ENCODE measurements at regions not wholly inside any gene's neighbourhood (a gene's known extent, or its start where the extent isn't known, plus 50 kb on each side); places are given as distances from the start of the nearest gene placed in this dataset.

DNA sequence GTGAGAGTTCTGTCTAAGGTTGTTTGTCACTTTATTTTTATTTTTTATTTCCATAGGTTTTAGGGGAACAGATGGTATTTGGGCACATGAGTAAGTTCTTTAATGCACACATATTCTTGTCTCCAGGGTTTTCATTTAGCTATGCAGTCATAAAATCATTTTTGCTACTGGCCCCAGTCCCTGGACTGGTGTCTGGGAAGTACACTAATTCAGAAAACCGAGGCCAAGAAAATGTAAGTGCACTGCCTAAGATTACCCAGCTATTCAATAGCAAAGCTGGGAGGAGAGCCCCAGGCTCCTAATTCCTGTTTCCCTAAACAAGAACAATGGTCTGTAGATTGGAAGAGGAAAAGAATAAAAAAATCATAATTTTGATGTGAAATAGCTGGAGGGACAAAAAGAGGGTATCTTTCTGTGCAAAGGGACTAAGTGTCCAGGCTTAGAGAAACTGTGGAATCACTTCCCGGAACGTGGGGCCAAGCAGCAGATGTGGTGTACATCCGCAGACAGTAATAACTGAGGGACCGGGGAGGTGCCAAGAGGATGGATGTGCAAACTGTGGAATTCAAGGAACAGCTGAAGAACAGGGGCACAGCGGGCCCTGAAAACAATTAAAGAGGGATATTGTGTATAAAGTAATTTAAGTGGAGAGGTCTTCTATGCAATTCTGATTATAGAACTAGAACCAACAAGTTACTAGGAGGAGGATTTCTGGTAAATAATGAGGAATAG, 236.3 kb downstream of the ACKR3 start:
- no peak for DNase-seq

DNA sequence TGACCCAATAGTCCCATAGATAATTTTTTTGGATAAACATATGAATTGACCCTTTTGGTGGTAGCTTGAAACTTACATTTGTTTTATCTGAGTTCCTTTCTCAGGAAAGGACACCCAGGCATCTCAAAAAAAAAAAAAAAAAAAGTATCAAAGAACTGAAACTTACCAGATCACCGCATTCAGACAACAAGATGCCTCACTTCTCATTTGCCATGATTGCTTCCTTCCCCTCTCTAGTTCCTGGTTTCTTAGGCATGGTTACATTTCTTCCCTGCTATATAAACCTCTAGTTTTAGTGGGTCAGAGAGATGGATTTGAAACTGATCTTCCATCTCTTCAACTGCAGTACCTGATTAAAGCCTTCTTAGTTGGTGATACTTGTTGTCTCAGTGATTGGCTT, 240.1 kb downstream of the ACKR3 start:
- no peak for DNase-seq

DNA sequence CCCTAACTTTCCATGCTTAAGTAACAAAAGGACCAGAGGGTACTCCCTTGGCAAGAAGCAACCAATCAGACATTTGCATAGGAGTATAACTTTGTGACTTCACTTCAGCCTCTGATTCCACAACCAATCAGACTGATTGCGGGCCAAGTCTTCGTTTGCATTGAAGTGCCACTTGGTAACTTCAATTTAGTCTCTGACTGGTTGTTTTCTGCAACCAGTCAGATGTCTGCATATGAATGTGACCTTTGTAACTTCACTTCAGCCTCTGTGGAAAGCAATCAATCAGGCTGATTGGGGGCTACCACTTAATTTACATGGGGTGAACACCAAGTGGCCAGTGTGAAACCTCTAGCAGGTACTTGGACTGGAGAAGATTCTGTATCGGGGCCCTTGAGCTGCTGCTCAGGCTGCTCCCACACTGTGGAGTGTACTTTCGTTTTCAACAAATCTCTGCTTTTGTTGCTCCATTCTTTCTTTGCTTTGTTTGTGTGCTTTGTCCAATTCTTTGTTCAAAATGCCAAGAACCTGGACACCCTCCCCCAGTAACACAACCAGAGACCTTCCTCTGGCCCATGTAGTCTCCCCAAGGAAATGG, 241.5 kb downstream of the ACKR3 start:
- DNase-seq, result no peak

DNA sequence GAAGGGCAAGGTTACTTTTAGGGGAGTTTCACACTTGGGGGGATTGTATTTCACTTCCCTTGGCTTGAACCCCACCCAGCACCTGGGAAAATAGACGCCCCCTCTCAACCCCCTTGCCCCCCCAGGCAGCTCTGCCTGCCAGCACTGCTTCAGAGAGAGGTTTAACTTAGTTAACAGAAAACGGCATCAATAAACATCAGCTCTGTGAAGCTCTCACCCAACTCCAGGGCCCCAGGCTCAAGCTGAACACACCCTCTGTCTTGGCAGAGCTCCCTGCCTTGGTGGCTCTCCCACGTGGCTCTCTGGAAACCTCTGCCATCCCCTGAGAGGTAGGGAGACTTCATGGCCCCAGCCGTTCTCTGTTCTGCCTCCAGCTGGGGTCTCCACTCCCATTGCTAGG, 244.1 kb downstream of the ACKR3 start:
- DNase-seq, result no peak

DNA sequence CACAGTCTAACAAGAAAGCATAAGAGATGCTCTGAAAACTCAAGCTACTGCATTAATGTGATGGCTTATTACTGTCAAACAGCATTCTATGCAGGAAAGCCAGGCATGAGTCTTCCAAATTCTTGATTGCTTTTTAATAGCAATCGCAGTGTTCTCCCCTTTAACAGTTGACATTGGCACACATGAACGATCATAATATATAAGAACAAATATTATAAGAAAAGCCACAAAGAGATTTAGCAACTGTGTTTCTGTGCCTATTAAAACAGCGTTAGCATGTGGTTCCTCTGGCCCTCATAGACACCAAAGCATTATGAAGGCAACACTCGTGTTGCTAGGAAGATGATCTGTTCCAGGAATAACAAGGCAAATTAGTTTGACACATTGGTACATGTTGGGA, 245.0 kb downstream of the ACKR3 start:
- DNase-seq, result no peak

DNA sequence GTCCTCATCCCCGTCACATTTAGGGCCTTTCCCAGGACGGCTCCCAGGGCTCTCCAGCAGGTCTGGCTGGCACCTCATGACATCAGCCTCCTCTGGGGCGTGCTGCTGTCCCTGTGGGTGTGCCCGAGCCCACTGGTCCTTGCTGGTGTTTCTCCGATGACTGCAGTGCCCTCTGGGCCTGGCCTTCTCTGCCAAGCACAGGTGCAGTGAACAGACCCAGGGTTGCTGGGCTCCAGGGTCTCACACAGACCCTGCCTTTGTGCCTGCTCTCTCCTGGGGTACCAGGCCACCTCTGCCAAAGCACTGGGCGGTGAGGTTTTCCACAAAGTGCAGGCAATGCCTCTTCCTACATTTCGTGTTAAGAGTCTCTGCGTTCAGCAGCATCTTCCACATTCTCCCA, 246.1 kb downstream of the ACKR3 start:
- no peak for DNase-seq

DNA sequence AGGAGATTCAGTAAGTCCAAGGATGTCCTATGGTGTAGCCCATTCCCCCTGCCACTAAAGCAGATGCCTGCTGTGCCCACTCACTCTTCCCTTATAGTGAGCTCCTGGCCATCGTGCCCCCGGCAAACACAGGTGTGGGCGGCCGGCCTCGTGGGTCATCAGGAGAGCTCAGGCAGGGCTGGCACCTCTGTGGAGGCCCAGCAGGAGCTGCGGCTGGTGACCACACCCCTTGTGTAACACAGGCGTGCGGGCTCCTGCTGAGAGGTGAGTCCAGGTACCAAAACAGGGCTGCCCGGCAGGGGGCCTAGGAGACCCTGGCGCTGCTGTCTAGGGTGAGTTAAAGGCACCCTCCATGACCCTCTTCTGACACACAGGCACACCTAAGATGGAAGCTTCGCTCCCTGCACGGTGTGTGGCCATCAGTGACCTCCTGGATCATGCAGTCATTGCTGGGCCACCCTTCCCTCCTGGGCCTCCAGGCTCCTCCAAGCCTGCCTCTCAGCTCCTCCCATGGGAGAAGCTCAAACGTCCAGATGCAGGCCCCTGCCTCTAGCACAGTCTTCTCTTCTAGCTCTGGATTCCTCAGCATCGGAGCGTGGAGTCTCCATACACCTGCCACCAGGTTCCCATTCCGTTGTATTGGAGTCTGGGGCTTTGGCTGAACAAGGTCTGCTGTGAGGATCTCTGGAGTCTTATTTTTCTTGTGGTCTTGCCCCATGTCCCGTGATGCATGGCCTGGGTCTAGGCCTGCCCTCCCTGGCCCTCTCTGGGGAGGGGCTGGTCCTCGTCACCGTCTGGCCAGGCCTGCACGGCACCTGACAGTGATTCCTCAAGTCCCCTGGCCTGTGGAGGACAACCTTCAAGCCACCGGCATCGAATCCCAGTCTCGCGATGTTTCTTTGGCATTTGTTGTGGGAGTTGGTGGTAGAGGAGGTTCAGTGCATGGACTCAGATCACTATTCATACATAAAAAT, 246.9 kb downstream of the ACKR3 start:
- no peak for DNase-seq

DNA sequence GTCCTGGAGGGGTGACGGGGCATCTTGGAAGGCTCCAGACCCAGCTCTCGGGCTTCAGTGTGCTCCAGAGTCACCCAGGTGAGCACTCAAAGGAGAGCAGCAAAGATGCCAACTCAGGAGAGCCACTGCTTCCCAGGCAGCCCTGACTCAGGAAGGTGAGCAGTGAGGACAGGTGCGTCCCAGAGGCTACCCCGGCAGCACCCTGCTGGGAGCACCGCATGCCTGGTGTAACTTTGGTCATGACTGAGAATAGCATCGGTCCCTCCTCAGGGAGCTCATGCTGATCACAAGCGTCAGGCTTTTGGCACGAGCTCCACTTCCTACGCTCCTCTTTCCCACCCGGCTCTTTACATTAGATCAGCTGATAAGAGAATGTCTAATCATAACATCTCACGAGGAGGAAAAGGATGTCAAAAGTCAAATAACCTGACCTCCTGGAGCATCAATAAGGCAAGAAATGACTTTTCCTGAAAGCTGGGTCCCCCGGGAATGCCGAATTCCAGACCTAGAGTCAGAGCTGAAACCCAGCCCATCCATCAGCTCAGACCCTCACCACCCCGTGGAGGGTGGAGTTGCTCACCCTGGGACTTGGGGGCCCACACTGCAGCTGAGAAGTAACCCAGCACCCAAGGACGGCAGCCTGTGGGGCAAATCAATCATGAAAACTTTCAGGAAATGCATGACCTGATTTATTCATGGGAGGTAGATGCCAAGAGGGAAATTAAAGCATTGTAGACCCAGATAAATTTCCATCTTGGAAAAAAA, 248.8 kb downstream of the ACKR3 start:
- DNase-seq, result no peak

DNA sequence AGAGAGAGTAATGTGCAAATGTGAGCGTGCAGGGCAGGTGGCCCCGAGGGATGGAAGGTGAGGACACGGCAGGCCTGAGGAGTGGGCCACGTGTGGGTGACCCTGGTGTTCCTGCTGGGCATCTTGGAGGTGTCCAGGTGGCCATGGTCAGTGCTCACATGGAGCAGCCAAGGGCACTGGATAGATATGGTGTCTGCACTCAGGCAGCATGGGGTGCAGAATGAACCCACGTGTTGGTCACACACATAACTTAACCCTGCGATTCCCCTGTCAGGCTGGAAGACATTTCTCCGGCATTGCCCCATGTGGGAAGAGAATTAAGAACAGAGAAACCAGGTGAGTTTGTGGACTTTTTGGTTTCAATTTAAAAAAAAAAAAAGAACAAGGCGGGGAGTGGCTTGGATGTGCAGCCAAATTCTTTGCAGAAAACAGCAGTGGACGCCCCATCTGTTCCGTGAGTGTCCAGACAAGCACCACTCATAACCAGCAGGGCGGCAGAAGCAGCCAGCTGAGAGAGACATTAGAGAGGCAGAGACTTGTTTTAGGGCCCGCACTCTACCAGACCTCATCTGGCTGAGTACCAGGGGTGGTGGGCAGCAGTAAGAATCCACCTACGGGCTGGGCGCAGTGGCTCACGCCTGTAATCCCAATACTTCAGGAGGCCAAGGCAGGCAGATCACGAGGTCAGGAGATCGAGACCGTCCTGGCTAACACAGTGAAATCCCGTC, 249.8 kb downstream of the ACKR3 start:
- no peak for DNase-seq

DNA sequence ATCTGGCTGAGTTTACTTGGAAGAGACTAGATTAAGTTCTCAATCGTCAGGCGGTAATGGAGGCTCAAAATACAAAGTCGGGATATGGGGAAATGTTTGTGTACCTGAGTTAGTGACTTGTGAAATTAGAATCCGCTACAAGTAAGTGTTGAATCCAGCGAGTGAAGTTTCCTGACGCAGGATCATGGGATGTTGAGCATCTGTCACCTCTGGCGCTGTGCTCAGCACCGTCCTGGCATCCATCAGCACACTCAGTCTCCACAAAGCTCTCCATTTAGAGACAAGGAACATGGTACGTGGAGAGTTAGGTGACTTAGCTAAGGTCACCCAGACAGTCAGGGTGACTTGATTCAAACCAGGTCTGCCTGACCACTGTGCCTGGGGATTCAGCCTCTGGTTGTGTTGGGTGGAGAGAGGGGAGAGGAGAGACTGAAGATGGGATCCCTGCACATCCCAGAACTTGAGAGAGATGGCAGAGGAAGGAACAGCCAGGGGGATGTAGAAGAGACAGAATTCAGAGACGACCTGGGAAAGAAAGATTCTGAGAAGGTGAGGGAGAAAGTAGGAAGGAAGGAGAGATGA, 251.2 kb downstream of the ACKR3 start:
- no peak for DNase-seq

DNA sequence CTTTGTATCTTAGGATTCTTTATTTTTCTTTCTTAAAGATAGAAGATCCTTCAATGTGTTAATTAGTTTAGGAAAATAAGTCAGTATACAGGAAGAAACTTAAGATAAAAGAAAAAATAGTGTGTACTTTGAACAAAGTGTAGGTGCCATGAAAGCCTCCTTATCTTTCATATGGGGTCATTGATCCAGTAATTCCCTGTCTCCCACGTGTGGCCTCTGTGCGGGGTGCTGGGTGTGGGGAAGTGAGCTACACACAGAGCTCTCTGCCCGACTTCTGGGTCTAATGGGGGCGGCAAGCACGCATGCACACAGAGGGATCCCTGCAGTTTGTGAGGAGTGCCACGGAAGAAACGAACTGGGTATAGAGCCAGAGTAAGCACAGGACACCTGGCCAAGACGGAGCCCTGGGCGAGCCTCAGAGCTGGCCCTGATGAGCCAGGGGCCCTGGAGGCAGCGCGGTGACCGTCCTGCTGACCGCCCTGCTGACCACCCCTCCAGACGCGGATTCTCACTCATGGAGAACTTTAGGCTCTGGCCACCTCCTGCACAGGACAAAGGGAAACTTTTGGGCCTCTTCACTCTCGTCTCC, 253.5 kb downstream of the ACKR3 start:
- no peak for DNase-seq

DNA sequence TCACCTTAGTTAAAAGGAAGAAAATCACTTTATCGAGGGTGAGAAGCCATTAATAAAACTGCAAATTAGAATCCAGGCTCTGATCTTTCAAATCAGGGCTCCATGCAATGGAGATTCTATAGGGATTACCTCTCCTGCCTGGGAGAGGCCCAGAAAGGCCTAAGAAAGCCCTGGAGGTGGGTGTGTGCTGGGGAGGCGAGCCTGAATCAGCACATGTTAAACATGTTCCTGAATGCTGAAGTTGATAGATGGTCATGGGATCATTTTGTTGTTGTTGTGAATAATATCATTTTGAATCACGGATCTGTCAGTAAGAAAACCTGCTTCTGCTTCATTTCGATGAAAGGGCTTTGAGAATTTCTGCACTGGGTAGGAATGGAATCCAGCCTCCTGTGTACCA, 254.3 kb downstream of the ACKR3 start:
- DNase-seq, result no peak

DNA sequence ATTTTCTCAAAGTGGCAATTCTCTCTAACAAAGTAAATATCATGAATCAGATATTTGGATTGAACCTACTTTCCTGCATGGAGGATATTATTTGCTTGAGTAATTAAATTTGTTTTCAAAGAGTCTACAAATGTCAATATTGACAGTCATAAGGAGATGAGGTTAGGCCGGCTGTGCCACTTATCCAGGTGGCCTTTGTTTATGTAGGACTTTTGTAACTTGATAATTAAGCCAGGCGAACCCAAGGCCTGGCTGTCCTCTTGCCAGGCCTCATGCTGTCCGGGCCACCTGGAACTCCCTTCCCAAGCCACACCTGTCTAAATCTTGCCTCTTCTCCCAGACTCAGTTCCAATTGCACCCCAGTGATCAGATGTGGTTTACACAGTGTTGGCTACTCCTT, 255.2 kb downstream of the ACKR3 start:
- DNase-seq, result no peak

DNA sequence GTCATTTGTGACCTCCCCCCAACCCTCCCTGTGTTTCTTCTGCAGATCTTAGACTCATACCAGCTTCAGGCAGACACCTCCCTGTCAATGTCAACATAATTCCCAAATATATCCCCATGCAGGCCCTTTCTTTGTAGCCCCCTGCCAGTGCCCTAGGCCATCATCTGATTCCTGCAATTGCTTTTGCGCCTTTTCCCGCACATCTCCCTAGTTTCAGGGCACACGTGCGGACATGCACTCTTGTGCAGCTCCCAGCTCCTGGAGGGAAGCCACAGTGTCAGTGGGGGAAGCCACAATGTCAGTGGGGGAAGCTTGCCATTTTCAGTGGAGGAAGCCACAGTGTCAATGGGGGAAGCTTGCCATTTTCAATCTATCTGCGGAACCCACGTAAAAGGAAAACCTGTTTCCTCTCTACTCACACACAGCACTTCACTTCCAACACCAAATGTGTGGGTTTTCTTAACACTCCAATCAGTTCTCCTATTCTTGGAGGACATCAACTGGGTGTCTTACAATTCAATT, 256.4 kb downstream of the ACKR3 start:
- DNase-seq, result no peak

DNA sequence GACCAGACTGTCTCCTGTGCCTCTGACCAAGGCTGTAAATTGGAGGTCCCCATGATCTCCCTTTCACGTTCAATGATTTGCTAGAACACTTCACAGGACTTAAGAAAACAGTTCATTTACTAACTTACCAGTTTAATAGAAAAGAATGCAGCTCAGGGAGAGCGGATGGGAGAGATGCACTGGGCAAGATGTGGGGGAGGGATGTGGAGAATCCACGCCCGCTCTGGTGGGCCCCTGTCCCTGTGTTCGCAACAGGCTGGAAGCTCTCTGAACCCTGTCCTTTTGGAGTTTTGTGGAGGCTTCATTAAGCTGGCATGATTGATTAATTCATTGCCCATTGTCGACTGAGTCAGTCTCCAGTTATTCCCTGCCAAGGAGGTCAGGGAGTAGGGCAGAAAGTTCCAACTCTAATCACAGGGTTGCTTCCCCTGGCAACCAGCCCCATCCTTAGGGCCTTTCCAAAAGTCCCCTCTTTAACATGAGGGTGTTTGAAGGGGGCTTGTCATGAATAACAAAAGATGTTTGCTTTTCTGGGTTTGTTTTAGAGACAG, 257.1 kb downstream of the ACKR3 start:
- no peak for DNase-seq

DNA sequence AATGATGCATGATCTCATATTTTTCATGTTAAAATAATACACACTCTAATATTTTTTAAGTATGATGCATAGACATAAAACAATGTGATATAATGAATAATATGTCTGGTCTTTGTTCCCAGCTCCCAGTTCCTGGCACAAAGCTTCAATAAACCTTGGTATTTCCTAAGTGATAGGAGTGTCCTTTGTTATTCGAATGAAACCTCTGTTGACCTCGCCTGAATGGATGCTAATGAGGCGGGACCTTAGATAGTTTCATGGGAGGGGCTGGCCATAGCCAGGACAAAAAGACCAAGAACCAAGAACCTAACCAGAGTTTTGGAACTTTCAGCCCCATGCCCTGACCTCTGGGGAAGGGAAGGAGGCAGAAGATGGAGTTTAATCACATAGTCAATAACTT, 257.7 kb upstream of the COPS8 start:
- no peak for DNase-seq

DNA sequence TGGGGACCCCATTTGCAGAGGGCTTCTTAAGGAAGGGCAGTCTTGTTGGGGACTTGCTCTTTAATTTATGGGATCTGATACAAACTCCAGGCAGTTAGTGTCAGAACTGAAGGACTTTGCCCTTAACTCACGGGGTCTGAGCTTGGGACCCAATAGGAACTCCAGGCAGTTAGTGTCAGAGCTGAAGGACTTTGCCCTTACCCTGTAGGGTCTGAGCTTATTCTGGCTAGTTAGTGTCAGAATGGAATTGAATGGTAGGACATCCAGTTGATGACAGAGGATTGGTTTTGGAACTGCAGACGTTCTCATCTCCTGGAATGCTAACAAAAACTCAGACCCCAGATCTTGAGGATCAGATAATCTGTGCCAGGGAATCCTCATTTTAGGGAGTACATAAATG, 256.9 kb upstream of the COPS8 start:
- DNase-seq, result no peak

DNA sequence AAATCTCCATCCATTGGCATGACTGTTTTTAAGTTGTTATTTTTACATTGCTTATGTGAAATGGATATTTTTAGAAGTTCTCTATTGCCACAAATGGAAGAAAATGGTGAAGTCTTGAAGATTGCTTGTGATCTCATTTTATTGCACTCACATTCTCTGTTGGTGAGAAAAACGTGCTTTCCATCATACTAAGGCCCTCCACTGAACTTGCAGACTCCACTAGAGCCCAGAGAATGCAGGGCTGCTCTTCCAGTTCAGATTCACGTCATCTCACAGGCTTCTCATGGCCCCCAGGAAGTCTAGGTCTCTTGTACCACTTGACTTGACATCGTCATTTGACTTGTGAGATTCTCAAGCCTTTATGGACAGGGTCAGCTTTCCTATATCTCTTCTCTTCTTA, 254.8 kb upstream of the COPS8 start:
- DNase-seq, result no peak

DNA sequence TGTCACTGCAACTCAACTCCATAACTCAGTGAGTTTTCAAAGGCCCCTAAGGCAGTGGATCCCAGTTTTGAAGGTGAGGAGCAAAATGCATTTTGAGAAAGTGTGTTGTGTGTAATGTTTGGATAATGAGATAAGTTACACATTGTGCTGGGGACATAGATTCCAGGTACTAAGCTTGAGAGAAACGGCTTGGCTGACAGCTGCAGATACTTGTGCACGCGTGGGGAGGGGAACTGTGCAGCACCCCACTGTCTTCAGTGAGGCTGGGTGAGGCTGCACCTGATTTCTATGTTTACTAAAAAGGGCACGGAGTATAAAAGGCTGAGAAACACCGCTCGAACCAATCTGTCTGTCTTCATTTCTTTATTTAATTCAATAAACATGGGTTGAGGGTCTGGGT, 254.0 kb upstream of the COPS8 start:
- no peak for DNase-seq

DNA sequence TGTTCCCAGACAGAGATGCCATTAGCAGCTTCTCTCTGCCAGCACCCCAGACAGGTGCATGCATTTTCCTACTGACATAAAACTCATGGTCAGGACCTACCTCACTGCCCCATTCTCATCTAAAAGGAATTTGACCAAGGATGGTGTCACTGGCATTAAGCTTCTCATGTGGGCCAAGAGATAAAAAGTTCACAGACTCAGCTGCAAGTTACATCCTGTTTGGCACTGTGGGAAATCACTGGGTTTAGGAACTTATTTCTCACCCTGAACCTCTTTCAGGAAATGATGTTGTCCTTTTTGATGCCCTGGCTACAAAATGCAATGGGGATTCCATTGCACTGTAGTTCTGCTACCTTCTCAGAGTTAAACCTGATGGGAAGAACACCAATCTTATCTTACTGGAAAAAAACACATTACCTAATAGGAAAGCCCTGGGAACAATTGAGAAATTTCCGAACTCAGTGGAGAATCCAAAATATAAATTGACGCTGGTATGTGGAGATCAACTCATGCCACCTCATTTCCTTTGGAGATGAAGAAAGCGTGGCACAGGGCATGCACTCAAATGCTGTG, 252.1 kb upstream of the COPS8 start:
- DNase-seq, result no peak

DNA sequence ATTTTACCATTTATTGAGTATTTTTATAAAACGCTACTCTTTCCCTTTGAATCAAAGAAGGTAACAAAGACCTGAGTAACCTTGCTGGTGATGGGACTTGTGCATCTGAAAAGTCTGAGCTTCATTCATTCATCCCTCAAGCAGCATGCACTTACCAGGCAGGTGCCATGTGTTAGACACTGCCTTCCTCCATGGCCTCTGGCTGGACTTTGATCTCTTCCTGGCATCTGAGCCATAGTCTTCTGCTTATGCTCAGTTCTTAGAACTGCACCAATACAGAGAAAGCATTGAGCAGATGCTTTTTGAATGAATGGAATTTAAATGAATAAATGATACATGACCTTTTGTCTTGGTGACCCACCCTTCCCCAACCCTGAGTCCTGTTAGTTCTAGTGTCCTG, 251.4 kb upstream of the COPS8 start:
- DNase-seq, result no peak

Measured in activated CD4-positive, alpha-beta T cell treated with anti-CD3 and anti-CD28 coated beads, Interleukin-2, amount 50 U/mL, for 48 hours (primary cell).